HL-60 (cell line): ENCODE measurements at regions not wholly inside any gene's neighbourhood (a gene's known extent, or its start where the extent isn't known, plus 50 kb on each side); places are given as distances from the start of the nearest gene placed in this dataset.

Experiments
- DNase-seq, 2 experiments: peaks; one replicate each; pipeline ENCODE4 v3.0.0-alpha.2; 2010 to 2020; ENCODE audit warnings: low read depth in 1 of 2, low spot score in 1 of 2
- H3K27ac ChIP-seq: fragments of 250-450 bp; sonication (Bioruptor Pico); replicated peaks from 2 replicates; pipeline ENCODE4 v1.5.1; 2020; ENCODE audit warnings: mild to moderate bottlenecking, moderate library complexity
- H3K27me3 ChIP-seq: fragments of 250-450 bp; sonication (Bioruptor Pico); 2 replicates; pipeline ENCODE4 v1.5.1; 2021; ENCODE audit warnings: mild to moderate bottlenecking, moderate library complexity; ENCODE audit not compliant: insufficient read depth, poor library complexity, severe bottlenecking
- H3K4me3 ChIP-seq: replicated peaks from 2 replicates; pipeline ENCODE4 v1.5.1; 2011; ENCODE audit warnings: mild to moderate bottlenecking, control low read depth, low read length; ENCODE audit not compliant: insufficient read depth
- GABPA ChIP-seq: IDR thresholded peaks from 2 replicates; pipeline ENCODE4 v1.6.1; 2012; ENCODE audit warnings: low read depth
- POLR2AphosphoS5 ChIP-seq: IDR thresholded peaks from 2 replicates; pipeline ENCODE4 v1.6.1; 2012; ENCODE audit warnings: low read depth
- SPI1 ChIP-seq: IDR thresholded peaks from 2 replicates; pipeline ENCODE4 v1.6.1; 2012; ENCODE audit warnings: low read depth, mild to moderate bottlenecking, borderline replicate concordance
- TF ChIP-seq, protein P1 (sequence below): IDR thresholded peaks from one replicate; pipeline ENCODE4 v1.5.1; 2011; ENCODE audit warnings: low read length, control low read depth, inconsistent platforms; ENCODE audit not compliant: insufficient read depth
- TF ChIP-seq, protein P2 (sequence below): IDR thresholded peaks from 2 replicates; pipeline ENCODE4 v1.6.1; 2012; ENCODE audit warnings: low read depth; ENCODE audit not compliant: insufficient replicate concordance

DNA sequence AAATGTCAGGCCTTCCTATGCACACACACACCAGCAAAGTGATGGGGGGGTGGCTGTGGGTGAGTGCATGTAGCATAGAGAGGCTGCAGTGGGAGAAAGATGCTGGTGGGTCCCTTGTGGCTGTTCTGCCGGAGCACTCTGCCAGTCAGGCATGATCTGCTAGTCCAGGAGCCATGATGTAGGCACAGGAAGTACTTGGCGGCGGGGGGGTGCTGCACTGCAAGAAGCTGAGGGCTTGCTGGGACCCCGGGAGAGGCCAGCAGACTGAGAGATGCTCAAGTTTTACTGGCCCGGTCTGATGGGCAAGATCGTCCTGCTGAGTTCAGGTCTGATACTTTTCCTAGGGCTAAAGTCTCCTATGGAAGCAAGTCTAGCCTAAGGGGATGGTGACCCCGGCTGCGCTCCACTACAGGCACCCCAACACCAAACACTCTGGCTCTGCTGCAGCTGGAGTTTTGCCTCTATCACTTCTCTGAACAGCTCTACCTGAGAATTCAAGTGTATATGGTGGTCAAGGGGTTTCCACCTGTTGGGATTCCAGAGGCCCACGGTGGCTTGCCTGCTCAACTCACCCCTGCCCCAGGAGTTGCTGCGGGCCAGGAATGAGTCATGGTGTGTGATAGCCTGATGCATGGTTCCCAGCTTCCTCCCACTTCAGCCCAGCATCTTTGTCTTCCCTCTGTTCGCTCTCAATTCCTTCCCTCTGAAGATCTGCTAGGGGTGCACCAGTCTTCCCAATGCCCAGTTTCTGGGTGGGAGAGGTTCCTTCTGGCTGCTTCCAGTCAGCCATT, 971.8 kb upstream of the ADGRB3 start:
- no peak for DNase-seq
- Histone ChIP-seq H3K4me3 (no peak overlapping the region), H3K27ac (no peak overlapping the region), H3K27me3 (no peaks in the 10 kb centered on the region)
- TF ChIP-seq POLR2AphosphoS5 = no peak
- TF ChIP-seq, protein P1, sequence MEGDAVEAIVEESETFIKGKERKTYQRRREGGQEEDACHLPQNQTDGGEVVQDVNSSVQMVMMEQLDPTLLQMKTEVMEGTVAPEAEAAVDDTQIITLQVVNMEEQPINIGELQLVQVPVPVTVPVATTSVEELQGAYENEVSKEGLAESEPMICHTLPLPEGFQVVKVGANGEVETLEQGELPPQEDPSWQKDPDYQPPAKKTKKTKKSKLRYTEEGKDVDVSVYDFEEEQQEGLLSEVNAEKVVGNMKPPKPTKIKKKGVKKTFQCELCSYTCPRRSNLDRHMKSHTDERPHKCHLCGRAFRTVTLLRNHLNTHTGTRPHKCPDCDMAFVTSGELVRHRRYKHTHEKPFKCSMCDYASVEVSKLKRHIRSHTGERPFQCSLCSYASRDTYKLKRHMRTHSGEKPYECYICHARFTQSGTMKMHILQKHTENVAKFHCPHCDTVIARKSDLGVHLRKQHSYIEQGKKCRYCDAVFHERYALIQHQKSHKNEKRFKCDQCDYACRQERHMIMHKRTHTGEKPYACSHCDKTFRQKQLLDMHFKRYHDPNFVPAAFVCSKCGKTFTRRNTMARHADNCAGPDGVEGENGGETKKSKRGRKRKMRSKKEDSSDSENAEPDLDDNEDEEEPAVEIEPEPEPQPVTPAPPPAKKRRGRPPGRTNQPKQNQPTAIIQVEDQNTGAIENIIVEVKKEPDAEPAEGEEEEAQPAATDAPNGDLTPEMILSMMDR = no peak
- TF ChIP-seq SPI1 = no peak
- no peak for TF ChIP-seq GABPA
- TF ChIP-seq, protein P2, sequence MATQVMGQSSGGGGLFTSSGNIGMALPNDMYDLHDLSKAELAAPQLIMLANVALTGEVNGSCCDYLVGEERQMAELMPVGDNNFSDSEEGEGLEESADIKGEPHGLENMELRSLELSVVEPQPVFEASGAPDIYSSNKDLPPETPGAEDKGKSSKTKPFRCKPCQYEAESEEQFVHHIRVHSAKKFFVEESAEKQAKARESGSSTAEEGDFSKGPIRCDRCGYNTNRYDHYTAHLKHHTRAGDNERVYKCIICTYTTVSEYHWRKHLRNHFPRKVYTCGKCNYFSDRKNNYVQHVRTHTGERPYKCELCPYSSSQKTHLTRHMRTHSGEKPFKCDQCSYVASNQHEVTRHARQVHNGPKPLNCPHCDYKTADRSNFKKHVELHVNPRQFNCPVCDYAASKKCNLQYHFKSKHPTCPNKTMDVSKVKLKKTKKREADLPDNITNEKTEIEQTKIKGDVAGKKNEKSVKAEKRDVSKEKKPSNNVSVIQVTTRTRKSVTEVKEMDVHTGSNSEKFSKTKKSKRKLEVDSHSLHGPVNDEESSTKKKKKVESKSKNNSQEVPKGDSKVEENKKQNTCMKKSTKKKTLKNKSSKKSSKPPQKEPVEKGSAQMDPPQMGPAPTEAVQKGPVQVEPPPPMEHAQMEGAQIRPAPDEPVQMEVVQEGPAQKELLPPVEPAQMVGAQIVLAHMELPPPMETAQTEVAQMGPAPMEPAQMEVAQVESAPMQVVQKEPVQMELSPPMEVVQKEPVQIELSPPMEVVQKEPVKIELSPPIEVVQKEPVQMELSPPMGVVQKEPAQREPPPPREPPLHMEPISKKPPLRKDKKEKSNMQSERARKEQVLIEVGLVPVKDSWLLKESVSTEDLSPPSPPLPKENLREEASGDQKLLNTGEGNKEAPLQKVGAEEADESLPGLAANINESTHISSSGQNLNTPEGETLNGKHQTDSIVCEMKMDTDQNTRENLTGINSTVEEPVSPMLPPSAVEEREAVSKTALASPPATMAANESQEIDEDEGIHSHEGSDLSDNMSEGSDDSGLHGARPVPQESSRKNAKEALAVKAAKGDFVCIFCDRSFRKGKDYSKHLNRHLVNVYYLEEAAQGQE = no peak

DNA sequence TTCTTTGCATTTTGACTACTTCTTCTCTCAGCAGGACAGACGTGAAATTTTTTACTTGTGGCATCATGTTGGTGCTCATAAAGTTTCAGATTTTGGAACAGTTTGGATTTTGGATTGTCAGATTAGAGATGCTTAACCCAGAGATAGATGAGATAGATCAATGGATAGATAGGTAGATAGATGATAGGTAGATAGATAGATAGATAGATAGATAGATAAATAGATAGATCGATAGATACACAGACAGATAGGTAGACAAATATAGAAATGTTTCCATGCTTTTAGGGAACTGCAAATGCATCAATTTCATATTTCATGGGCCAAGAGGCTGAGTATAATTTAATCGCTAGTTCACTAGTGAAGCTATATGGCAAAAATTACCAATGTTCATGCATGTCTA, 981.5 kb upstream of the ADGRB3 start:
- no peak for TF ChIP-seq POLR2AphosphoS5
- TF ChIP-seq, protein P2 = no peak
- no peak for TF ChIP-seq SPI1
- no peak for TF ChIP-seq GABPA
- TF ChIP-seq, protein P1 = no peak
- Histone ChIP-seq H3K27ac (no peak overlapping the region), H3K27me3 (no peaks in the 10 kb centered on the region), H3K4me3 (no peak overlapping the region)
- no peak for DNase-seq

DNA sequence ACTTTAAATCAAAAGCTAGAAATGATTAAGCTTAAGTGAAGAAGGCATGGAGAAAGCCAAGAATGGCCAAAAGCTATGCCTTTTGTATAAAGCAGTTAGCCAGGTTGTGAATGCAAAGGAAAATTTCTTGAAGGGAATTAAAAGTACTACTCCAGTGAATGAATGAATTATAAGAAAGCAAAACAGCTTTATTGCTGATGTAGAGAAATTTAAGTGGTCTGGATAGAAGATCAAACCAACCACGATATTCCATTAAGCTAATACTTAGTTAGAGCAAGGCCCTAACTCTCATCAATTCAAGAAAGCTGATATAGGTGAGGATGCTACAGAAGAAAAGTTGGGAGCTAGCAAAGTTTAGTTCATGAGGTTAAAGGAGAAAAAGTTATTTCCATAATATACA, 988.5 kb upstream of the ADGRB3 start:
- TF ChIP-seq GABPA (no peak), SPI1 (no peak), POLR2AphosphoS5 (no peak)
- Histone ChIP-seq H3K4me3 (no peak overlapping the region), H3K27me3 (no peaks in the 10 kb centered on the region), H3K27ac (no peak overlapping the region)
- no peak for DNase-seq

GRCh38 chr6:67643281-67643680, 991.8 kb upstream of the ADGRB3 start:
- Histone ChIP-seq H3K27me3 (no peaks in the 10 kb centered on the region), H3K27ac (no peak overlapping the region), H3K4me3 (no peak overlapping the region)
- TF ChIP-seq POLR2AphosphoS5 (no peak), SPI1 (no peak), GABPA (no peak)
- TF ChIP-seq, protein P2 = no peak
- TF ChIP-seq, protein P1 = no peak
- DNase-seq = no peak
